ENCODE measurements at regions not wholly inside any gene's neighbourhood (a gene's known extent, or its start where the extent isn't known, plus 50 kb on each side); places are given as distances from the start of the nearest gene placed in this dataset.
"Not testable (repeated sequence)": the region's sequence is repeated elsewhere in the genome, so short reads cannot be mapped to it uniquely, and the experiment has no call there.

GRCh38 chr15:32536057-32536493 is 57.2 kb upstream of the GOLGA8N start:
- TF ChIP-seq CTCF, POLR2A (IDR thresholded peaks at IDR 0.05): not testable (repeated sequence)

Measured in tibial nerve (tissue), 3 donors.